Hematopoietic multipotent progenitor cell treated with erythropoietin and hydrocortisone succinate and interleukin-3 and kit ligand, for 15 days (in vitro differentiated cells): ENCODE measurements at regions not wholly inside any gene's neighbourhood (a gene's known extent, or its start where the extent isn't known, plus 50 kb on each side); places are given as distances from the start of the nearest gene placed in this dataset.

Experiments used
- DNase-seq: peaks from one replicate; pipeline ENCODE4 v3.0.0-alpha.2; 2015; ENCODE audit warnings: low spot score

DNA sequence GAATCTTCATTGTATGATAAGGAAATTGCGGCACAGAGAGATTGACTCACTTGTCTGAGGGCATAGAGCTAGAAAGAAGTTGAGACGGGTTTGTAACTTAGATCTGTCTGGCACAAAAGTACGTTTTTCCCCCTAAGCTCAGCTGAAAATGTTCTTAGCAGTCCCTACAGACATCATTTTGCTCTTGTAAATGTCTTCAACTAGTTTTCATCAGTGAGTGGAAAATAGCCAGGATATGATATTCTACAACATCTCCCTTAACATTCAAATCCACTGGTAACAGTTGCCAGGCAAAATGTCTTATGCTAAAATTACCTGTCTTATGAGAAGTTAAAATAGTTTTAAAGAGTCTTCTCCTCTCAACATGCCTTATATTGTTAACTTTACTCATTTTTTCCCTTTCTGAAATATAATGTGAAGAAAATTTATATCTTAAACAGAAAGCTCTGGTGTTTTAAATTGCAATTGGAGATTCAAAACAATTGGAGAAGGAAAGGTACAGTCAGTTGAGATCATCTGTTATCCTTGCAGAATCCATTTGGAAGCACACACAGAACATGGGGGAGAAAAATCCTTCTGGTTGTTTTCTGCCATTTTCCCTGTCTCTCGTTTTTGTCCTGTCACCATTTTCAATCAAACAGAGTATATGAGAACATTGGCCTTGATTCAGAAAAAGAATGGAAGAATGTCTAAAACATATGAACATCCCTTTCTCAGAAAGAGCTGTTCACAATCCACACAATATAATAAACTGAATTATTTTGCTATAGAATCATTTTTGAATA, 255.0 kb downstream of the TRIB2 start:
- DNase-seq: no peak

DNA sequence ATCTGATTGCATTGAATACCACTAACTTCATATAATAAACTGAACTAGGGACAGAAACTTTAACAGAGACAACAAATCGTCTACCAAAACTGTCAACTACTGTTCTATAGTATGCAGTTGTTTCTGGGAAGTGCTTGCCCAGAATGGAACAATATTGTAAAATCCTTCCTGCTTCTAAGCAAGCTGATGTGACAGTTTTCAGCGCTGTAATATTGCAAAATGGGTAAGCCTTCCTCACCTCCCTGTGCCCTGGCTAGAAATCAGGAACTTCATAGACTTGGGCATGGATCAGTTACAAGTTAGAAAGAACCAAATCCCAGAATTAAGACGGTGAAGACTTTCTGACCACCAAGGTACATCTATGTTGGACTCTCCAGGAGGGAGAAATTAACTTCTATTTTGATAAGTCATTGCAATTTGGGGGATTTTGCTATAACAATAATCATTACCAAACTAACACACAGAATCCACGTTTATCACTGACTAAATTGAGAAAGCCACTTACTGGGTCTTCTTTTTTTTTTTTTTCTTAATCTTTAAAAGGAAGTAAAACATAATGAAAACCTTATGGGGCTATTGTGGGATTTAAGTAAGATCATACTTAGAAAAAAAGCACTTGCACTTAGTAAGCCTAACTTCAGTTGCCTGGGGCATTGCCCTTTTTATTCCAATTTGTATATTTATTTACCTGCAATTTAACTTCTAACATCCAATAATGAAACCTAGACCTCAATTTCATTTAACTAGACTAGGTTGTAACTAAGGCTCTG, 261.5 kb downstream of the TRIB2 start:
- DNase-seq: no peak

DNA sequence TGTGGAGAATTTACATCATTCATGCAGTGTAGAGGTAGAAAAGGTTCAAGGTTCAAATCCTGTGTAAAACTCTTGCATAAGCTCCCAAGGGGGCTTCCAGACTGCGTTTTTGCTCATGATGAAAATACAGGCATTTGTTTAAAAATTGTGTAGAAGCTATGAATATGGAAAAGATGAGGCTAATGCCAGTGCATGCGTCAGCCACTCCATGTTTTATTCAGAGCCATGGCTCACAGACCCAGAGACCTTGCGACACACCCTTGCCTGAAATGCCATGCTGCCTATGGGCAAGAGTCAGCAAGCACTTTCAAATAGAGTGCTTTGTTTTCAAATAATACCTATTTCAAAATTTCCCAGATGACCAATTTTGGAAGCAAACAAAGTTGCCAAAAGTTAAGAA, 262.3 kb downstream of the TRIB2 start:
- no peak for DNase-seq

DNA sequence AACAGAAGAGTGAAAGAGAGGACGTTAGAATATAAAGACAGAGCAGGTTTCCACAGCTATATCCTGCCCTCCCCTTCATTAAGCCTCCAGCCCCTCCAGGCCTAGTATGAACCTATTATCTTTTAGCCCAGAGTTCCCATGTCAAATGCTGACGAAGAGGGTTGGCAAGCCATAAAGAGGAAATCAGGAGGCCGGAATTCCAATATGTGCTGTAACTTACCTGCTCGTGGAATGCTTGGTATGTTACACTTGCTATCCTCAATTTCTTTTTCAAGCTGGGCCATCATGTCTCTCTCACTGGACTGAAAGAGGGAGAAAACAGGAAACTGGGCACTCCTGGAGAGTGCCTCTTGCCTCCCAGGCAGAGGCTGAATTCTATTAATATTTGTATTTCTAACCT, 264.1 kb downstream of the TRIB2 start:
- DNase-seq: no peak

DNA sequence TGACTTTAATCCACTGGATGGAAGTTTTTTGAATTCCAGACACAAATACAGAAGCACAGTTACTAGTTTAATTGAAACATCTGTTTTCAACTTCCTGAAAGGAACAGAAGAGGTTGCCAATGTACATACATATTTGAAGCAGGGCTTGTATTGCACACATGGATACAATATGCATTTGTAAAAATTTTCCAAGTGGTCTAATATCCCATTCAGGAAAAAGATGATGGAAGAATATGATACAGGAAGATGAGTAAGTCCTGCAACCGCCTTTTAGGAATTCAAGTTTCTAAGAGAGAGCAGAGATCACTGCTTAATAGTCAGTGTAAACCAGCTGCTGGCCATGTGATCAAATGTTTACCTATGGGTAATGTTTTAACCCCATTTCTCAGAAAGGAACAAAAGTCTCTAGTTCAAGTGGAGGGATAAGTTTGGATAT, 265.4 kb downstream of the TRIB2 start:
- DNase-seq: no peak

DNA sequence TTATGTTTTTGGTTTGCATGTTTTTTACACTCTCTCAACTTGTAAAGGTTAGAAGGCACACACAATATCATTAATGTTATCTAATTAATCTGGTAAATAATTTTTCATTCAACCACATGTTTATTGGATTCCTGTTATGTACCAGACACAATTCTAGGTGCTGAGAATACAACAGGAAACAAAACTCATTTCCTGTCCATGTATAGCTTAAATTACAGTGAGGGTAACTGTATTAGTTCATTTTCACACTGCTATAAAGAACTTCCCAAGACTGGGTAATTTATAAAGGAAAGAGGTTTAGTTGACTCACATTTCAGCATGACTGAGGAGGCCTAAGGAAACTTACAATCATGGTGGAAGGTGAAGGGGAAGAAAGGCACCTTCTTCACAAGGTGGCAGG, 270.5 kb downstream of the TRIB2 start:
- DNase-seq: no peak

DNA sequence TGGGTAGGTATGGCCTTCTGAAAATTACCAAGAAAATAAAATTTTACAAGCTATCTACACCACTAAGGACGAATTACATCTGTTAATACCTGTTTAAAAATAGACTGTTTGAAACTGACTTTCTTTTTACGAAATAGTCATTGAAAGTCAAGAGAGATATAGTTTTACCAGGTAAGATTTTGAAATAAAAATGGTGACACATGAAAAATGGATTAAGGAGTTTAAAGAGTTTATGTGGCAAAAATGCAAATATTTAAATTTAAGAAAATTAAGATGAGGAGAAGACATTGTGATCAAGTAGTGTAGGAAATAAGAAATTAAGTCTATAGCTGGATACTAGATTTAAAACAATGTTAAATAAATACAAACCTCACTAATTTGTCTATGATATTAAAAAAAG, 271.5 kb downstream of the TRIB2 start:
- DNase-seq: no peak

DNA sequence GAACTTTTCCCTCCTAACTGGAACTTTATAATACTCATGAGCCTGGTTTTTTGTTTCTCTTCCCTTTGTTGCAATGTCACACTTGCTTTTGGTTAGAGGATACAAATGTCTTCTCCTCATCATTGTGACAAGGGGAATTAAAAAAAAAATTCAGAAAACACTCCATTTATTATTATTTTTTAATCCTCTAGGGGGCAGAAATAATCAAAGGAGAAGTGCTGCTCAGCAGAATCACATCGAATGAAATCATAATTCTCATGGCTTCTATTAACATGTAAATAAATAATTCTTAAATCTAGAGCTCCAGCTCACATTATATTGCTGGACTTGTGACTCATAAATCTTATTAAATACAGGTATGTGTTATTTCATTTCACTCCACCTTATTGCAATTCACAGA, 273.8 kb downstream of the TRIB2 start:
- DNase-seq: no peak

DNA sequence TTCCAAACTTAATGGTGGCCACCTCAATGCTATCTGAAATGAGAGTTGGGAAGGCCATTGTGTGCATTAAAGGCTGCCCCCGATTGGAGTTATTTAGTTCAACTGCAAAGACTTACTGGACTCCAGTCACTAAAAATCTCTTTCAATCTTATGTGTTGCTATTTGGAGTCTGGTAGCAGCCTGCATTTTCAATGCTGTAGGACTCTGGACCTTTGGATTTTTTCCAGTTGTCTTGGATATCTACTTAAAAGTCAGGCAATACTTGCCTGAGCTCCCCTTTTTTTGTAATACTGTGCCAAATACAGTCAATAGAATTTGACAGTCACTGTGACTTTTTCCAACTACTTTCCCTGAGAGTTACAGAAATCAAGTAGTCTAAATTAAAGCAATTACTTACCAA, 281.9 kb downstream of the TRIB2 start:
- DNase-seq: no peak

DNA sequence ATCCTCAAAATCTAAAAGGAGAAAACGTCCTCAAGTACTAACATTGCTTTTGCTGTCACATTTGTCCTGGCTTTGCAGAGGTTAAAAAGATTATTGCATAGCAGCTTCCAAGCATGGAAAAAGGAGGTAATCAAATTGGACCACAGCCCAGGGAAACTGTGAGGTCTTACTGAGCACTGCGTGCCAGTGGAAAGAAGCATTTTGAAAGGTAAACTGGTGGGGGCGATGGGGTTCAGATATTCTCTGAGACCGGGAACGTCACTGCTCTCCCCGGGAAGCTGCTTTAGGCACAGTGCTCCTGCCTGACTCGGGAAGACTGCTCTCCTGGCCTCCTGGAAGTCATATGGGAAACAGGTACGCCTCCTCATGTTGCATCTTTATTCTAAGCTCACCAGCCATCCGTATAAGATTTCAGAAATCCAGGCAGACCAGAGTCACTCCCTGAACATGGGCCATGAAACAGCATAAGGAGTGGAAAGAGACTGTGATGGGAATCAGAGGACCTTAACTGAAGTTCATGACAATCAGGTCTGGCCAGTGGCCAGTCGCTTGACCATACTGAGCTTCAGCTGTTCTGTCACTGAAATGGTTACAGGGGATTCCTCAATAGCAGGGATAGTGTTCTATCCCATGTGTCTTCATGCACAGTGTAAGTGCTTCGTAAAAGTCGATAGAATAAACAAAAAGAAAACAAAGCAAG, 284.1 kb downstream of the TRIB2 start:
- DNase-seq: no peak

DNA sequence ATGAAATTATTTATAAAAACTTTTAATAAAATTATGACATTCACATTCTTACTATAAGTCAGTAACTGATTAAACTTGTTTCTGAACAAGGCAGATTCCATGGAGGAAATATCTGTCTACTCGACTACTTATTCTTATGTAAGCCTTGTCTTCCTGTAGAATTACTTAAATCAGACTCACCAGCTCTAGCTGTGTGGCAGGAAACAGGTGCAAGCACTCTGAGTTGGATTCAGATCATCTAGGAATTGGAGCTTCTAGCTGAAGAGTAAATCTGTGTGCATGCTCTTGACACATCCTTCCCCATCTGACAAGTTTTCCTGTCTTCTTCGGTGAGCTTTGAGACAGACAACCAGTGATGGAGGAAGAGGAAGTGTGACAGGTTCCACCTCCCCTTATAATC, 284.7 kb downstream of the TRIB2 start:
- no peak for DNase-seq

DNA sequence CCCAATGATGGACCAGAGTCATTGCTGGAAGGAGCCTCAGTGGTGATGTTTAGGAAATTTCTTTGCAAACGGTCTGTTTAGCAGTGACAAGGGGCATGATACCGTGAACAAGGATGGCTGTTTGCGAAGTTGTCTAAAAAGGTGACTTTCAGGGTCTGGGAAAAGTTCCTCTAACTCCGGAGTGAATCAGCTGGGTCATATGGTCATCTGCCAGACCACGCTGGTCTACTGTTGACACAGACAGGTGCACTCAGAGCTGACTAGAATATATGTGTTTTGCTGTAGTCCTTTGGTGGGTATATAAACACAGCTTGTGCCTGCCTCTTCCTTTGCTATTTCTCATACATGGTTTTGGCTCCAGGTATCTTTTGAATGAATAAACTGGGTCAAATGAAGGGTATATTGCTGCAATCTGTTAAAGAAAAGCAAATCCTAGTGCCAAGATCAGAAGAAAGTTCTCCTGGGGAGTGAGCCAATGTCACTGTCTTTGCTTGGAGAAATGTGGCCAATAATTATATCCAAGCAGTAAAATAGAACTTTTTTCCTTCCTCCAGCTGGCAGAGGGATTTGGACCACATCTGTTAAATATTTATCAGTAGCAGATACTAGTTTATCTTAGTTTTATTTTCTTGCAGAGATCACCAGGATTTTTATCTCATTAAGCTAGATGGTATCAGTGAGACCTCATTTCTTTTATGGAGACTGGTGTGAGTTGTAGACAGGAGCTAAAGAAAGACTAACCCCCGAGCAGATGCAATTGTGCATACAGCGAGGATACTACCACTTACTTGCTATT, 286.0 kb downstream of the TRIB2 start:
- no peak for DNase-seq

DNA sequence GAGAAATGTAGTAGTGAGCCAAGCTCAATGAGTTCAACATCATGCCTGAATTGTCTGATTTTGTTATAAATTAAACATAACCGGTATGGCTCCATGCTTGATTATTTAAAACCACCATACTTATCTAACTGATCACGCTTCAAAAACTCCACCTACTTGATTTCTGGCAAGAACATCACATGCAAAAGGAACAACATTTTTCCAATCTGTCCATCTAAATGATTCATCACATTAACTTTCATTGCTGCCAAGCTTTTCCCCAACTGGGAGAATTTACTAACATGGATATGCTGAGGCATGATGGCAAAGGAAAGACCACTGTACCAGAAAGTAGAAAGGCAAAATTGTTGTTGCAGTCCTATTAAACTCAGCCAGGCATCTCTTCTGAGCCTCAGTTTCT, 286.8 kb downstream of the TRIB2 start:
- no peak for DNase-seq

DNA sequence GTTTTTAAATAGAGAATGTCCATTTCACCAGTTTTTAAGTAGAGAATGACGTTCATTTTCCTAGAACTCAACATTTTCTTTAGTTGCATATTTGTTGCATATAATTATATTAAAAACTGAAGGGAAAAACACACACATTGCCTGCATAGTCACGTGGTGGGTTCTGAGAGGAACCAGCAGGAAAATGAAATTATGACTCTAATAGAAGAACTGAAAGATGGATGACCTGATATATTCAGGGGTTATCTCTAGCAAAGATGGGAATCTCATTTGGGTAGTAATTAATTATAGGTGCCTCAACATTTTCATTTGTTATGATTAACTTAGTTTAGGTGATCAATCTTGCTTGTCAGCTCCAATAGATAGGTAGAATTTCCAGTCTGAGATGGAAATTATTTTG, 288.3 kb downstream of the TRIB2 start:
- no peak for DNase-seq

DNA sequence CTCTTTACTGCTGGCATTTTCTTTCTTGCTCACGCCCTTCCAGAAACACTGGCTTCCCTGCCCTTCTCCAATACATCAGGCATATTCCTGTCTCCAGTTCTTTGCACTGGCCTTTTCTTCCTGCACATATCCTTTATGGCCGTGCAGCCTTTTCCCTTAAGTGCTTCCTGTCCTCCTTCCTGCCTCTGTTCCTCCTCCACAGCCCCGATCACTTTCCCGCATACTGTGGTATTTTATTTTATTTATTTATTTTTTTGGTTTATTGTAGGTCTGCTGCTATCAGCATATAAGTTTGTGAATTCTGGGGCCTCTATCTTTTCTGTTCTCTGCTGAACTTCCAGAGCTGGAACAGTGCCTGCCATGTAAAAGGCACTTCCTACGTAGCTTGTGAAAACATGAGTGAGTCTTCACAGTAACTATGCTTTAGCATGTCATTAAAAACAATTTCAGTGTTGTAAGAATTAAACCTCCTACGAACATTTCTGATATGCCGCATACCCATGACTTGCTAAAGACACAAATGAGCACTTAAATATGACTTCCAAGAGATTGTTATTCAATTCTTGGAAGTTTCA, 289.1 kb downstream of the TRIB2 start:
- no peak for DNase-seq

DNA sequence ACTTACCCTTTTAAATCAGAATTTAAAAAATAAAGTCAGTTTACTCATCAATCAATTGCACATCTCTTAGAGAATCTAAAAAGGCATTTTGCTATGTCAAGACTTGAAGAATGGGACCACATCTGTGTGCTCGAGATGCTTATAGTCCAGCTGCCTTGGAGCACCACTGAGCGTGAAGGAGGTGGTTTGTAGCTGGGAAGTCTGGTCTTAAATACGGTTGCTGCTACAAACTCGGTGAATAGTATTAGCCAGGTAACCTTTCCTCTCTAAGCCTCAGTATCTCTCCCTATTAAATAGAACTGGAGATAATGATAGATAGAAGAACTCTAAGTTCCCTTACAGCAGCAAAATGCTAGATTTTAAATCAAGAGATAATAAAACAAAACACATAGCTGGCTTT, 289.7 kb downstream of the TRIB2 start:
- DNase-seq: no peak

DNA sequence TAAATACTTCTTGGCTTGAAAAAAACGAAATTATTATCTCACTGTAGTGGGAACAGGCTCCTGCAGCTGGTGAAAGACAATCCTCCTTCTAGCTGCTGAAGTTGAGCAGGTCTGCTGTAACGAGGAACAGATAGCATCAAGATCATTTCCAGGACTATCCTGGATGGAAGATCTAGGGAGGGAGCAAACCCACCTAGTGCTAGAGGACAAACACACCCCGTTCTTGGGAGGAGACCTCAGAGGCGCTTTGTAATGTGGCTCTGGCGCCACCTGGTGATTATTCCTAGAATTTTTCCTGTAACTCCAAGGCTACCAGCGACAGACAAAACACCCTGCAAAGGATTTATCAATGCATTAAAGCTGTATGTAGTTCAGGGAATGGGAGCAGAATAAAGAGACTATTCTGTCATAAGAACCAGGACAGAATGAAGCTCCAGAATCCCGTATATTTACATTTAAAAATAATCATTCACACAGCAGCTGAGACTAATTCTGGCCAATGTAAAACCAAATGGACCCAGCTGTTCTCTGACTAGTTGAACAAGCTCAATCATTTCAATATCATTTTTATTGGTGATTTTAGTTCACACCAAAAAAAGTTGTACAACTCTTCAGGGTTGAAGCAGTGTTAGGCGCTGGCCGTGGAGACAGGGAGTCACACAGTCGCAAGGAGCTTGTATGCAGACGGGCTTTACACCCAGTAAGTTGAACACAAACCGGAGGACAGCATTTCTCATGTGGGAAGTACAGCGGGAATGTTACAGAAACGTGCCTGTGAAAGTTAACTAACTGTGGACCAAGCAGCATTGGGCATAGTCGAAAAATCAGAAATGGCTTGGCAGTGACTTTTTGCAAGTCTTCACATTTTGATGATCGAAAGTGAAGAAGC, 290.3 kb downstream of the TRIB2 start:
- DNase-seq: peak; percentile 38

DNA sequence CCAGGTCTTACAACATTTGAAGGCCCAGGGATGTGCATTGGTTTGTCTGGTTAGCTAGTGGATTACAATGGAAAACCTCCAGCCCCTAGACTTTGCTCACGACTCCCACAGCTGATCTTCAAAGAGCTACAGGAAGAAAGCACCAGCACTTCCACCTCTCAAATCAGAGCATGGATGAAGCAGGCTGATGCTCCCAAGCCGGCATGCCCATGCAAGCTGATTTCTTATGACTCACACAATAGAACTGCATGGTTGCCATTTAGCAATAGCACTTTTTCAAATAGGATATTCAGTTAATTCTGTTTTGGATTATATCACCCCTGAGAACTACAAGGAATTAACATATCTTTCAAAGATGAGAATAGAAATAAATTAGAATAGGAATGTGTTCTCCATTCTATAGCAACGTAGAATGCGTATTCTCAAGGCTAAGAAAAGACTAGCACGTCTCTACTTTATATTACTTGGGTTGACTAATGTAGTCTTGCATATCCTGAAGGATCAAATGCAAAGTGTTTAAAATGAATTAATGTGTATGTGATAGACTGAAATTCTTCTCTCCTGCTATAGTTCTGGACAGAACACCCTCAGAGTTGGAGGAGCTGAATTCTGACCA, 292.4 kb downstream of the TRIB2 start:
- no peak for DNase-seq

DNA sequence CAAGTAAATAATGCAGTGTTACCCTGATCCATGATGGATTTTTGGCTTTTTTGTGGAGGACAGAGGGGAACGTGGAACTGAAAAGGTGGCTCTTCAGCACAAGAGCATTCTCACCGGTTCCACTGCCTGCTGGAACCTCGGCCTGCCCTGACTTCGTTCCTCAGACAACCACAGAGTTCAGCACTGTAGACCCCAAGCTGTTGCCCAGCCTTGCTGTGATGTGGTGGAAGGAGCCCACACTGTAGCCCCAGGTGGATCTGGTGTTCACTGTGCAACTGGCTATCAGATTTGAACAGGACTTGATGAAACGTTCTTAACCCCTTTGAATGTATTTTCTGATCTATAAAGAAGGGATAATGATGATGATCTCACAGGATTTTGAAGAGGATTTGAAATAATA, 293.5 kb downstream of the TRIB2 start:
- no peak for DNase-seq

DNA sequence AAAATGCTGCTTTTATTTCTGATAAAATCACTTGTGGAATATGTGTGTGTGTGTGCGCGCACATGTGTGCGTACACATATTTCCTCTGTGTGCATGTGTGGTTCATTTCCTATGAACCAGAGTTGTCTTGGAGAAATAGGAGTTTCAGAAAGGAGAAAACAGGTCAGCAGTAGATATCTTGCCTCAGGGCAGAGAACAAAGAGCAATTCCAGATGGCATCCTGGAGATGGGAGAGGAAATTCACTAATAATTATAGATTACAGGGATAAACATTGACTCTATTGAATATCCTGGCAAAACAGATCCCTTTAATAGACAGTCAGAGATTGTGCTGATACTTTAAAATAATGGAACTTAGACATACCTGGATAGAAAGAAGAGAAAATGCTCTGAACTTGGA, 298.0 kb downstream of the TRIB2 start:
- DNase-seq: no peak
